ENCODE measurements at regions not wholly inside any gene's neighbourhood (a gene's known extent, or its start where the extent isn't known, plus 50 kb on each side); places are given as distances from the start of the nearest gene placed in this dataset.

GRCh38 chr16:73771196-73772064, 525.2 kb upstream of the PSMD7 start:
- H2AFZ ChIP-seq = no peak overlapping the region
- H3K9ac ChIP-seq = no peak overlapping the region
- no peak for TF ChIP-seq CTCF (IDR thresholded peaks at IDR 0.05)
- no peaks in the 10 kb centered on the region for H3K4me1 ChIP-seq
- H3K79me2 ChIP-seq = no peaks in the 10 kb centered on the region
- no peak overlapping the region for H3K4me2 ChIP-seq (ENCODE audit: low read length)
- H3K36me3 ChIP-seq (ENCODE audit: control insufficient read depth, insufficient read depth, low read length) = no peaks in the 10 kb centered on the region
- no peaks in the 10 kb centered on the region for H3K9me3 ChIP-seq (ENCODE audit: control insufficient read depth, low read length)
- H3K4me3 ChIP-seq (ENCODE audit: low read depth, low read length) = no peak overlapping the region
- no peaks in the 10 kb centered on the region for H3K27me3 ChIP-seq (ENCODE audit: control insufficient read depth, insufficient read depth, low read length)
- no peak overlapping the region for H3K27ac ChIP-seq

- H3K4me1 ChIP-seq = no peaks in the 10 kb centered on the region
- no peak for TF ChIP-seq CTCF (IDR thresholded peaks at IDR 0.05)
- no peaks in the 10 kb centered on the region for H3K9me3 ChIP-seq (ENCODE audit: control insufficient read depth, low read length)
- H3K4me2 ChIP-seq (ENCODE audit: low read length) = no peak overlapping the region
- H3K27me3 ChIP-seq (ENCODE audit: control insufficient read depth, insufficient read depth, low read length) = no peaks in the 10 kb centered on the region
- no peaks in the 10 kb centered on the region for H3K36me3 ChIP-seq (ENCODE audit: control insufficient read depth, insufficient read depth, low read length)
- H3K27ac ChIP-seq = no peak overlapping the region
- no peak overlapping the region for H2AFZ ChIP-seq
- no peak overlapping the region for H3K4me3 ChIP-seq (ENCODE audit: low read depth, low read length)
- H3K9ac ChIP-seq = no peak overlapping the region
- H3K79me2 ChIP-seq = no peaks in the 10 kb centered on the region
Measured at GRCh38 chr16:73768786-73769203, 527.8 kb upstream of the PSMD7 start.

- Histone ChIP-seq H3K36me3 (ENCODE audit: control insufficient read depth, insufficient read depth, low read length) (no peaks in the 10 kb centered on the region), H3K27me3 (ENCODE audit: control insufficient read depth, insufficient read depth, low read length) (no peaks in the 10 kb centered on the region), H3K27ac (no peak overlapping the region), H2AFZ (no peak overlapping the region), H3K4me2 (ENCODE audit: low read length) (no peak overlapping the region), H3K9ac (no peak overlapping the region), H3K4me3 (ENCODE audit: low read depth, low read length) (no peak overlapping the region), H3K79me2 (no peaks in the 10 kb centered on the region), H3K4me1 (no peaks in the 10 kb centered on the region), H3K9me3 (ENCODE audit: control insufficient read depth, low read length) (no peaks in the 10 kb centered on the region)
- no peak for TF ChIP-seq CTCF (IDR thresholded peaks at IDR 0.05)
Measured at GRCh38 chr16:73764321-73764720, 532.3 kb upstream of the PSMD7 start.

- Histone ChIP-seq H3K27me3 (ENCODE audit: control insufficient read depth, insufficient read depth, low read length) (no peaks in the 10 kb centered on the region), H3K27ac (no peak overlapping the region), H3K36me3 (ENCODE audit: control insufficient read depth, insufficient read depth, low read length) (no peaks in the 10 kb centered on the region), H2AFZ (no peak overlapping the region), H3K4me1 (no peaks in the 10 kb centered on the region), H3K4me2 (ENCODE audit: low read length) (no peak overlapping the region), H3K9ac (no peak overlapping the region), H3K4me3 (ENCODE audit: low read depth, low read length) (no peak overlapping the region), H3K79me2 (no peaks in the 10 kb centered on the region), H3K9me3 (ENCODE audit: control insufficient read depth, low read length) (no peaks in the 10 kb centered on the region)
- TF ChIP-seq CTCF (IDR thresholded peaks at IDR 0.05) = no peak
Measured at GRCh38 chr16:73756289-73757178, 540.1 kb upstream of the PSMD7 start.
